ENCODE measurements at regions not wholly inside any gene's neighbourhood (a gene's known extent, or its start where the extent isn't known, plus 50 kb on each side); places are given as distances from the start of the nearest gene placed in this dataset.

DNA sequence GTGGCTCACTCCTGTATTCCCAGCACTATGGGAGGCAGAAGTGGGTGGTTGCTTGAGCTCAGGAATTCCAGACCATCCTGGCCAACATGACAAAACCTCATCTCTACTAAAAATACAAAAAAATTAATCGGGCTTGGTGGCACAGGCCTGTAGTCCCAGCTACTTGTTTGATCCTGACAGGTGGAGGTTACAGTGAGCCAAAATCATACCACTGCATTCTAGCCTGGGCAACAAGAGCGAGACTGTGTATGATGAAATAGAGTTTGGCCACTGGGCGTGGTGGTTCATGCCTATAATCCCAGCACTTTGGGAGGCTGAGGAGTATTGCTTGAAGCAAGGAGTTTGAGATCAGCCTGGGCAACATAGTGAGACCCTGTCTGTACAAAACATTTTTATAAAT is 173.3 kb downstream of the TANC2 start:
- Mint-ChIP-seq H3K4me3 (no peak overlapping the region), H3K9me3 (no peaks in the 10 kb centered on the region), H3K36me3 (no peaks in the 10 kb centered on the region), H3K27ac (no peak overlapping the region), H3K4me1 (peaks cover 0 to 5% (median 3%) of the 10 kb centered on the region in 4 donors), H3K27me3 (no peaks in the 10 kb centered on the region)
- ChIA-PET CTCF (ENCODE audit: partially characterized antibody) (no interaction called here), POLR2A (ENCODE audit: partially characterized antibody) (no interaction called here)
- no peaks in the 10 kb centered on the region for H3K36me3 ChIP-seq (ENCODE audit: insufficient read depth, low read length)
- no peaks in the 10 kb centered on the region for H3K4me1 ChIP-seq (ENCODE audit: insufficient read depth, low read length)
- DNase-seq: no peak
- H3K27me3 ChIP-seq (ENCODE audit: insufficient read depth, low read length): no peaks in the 10 kb centered on the region
- intact Hi-C loops (cut with micrococcal nuclease): no loop called here
- H3K9me3 ChIP-seq (ENCODE audit: control insufficient read depth in 1 of 2, low read length in 2 of 2): no peaks in the 10 kb centered on the region
- H3K4me3 ChIP-seq (ENCODE audit: low read length in 2 of 2): no peak overlapping the region
- H3K27ac ChIP-seq (ENCODE audit: low read depth, low read length): no peak overlapping the region

DNA sequence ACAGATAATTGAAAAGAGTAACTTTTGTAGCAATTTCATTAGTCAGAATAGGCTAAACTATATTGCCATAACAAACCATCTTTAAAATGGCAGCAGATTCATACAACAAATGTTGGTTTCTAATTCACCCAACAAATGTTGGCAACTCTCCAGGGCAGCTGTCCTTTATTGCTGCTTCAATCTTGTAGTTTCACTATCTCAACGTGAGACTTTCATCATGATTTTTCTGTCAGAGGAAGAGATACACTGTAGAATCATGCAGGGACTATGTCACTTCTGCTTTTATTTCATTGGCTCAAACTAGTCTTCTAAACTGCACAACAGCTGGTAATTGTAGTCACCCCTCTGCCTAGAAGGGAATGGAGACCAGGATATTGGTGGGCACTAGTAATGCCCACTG is 174.2 kb downstream of the TANC2 start:
- Histone ChIP-seq H3K36me3 (ENCODE audit: insufficient read depth, low read length) (no peaks in the 10 kb centered on the region), H3K27me3 (ENCODE audit: insufficient read depth, low read length) (no peaks in the 10 kb centered on the region), H3K27ac (ENCODE audit: low read depth, low read length) (no peak overlapping the region), H3K9me3 (ENCODE audit: control insufficient read depth in 1 of 2, low read length in 2 of 2) (no peaks in the 10 kb centered on the region), H3K4me1 (ENCODE audit: insufficient read depth, low read length) (no peaks in the 10 kb centered on the region), H3K4me3 (ENCODE audit: low read length in 2 of 2) (no peak overlapping the region)
- Mint-ChIP-seq H3K27me3 (no peaks in the 10 kb centered on the region), H3K4me3 (no peak overlapping the region), H3K27ac (no peak overlapping the region), H3K4me1 (peaks cover 0 to 5% (median 3%) of the 10 kb centered on the region in 4 donors), H3K36me3 (peaks cover 0 to under 1% of the 10 kb centered on the region in 2 donors), H3K9me3 (no peaks in the 10 kb centered on the region)
- ChIA-PET POLR2A (ENCODE audit: partially characterized antibody) (no interaction called here), CTCF (ENCODE audit: partially characterized antibody) (no interaction called here)
- DNase-seq: no peak
- intact Hi-C loops (cut with micrococcal nuclease): no loop called here

DNA sequence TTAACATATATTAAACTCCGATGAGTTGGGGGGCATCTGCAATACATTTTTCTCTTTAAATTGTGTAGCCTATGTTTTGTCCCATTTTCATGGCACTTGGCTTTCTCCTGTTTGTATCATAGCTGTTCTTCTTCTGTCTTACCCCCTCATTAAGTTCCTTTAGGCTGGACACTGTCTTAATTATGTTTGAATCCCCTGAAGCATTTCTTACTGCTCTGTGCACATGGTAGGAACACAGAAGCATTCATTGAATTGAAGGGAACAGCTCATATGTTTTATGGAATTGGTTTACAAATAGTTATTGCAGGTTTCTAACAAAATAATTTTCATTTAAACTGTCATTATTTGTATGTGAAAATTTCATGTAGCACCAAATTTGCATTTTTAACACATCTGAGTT is 176.8 kb downstream of the TANC2 start:
- POLR2A ChIA-PET (ENCODE audit: partially characterized antibody): no interaction called here
- Histone ChIP-seq H3K36me3 (ENCODE audit: insufficient read depth, low read length) (no peaks in the 10 kb centered on the region), H3K27me3 (ENCODE audit: insufficient read depth, low read length) (no peaks in the 10 kb centered on the region), H3K4me3 (ENCODE audit: low read length in 2 of 2) (no peak overlapping the region), H3K9me3 (ENCODE audit: control insufficient read depth in 1 of 2, low read length in 2 of 2) (no peaks in the 10 kb centered on the region), H3K27ac (ENCODE audit: low read depth, low read length) (no peak overlapping the region), H3K4me1 (ENCODE audit: insufficient read depth, low read length) (no peaks in the 10 kb centered on the region)
- H3K9me3 Mint-ChIP-seq: no peaks in the 10 kb centered on the region
- intact Hi-C loops (cut with micrococcal nuclease): no loop called here
- no peak overlapping the region for H3K27ac Mint-ChIP-seq
- H3K36me3 Mint-ChIP-seq: peaks cover 0 to 12% of the 10 kb centered on the region in 2 donors
- peaks cover 0 to 5% (median 3%) of the 10 kb centered on the region in 4 donors for H3K4me1 Mint-ChIP-seq
- CTCF ChIA-PET (ENCODE audit: partially characterized antibody): no interaction called here
- H3K4me3 Mint-ChIP-seq: no peak overlapping the region
- no peak for DNase-seq
- H3K27me3 Mint-ChIP-seq: no peaks in the 10 kb centered on the region

DNA sequence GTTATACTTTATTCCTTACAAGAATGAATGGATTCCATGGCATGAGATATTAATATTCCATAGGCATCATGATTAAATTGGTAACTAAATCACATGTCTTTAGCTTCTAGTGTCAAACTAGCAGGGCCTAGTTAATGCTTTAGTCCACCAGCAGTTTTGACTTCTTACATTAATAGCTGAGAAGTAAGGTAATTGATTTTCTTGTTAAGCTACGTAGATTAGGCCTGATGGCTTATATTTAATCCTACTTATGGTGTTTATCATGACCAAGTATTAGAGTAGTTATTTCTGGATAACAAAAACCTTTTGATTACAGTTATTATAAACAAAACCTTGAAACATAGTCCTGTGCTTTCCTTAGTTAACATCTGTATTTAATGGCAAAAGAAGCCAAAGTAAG is 184.5 kb downstream of the TANC2 start:
- Mint-ChIP-seq H3K27ac (no peak overlapping the region), H3K4me1 (no peaks in the 10 kb centered on the region), H3K27me3 (no peaks in the 10 kb centered on the region), H3K36me3 (peaks cover 0 to 13% of the 10 kb centered on the region in 2 donors), H3K4me3 (no peak overlapping the region), H3K9me3 (no peaks in the 10 kb centered on the region)
- ChIA-PET POLR2A (ENCODE audit: partially characterized antibody) (interaction anchor here (0.6 kb wide), 1 partner anchor 26 kb away, joined by 4 read pairs; no protein-coding TSS in a partner anchor), CTCF (ENCODE audit: partially characterized antibody) (no interaction called here)
- no peak overlapping the region for H3K4me3 ChIP-seq (ENCODE audit: low read length in 2 of 2)
- no peaks in the 10 kb centered on the region for H3K9me3 ChIP-seq (ENCODE audit: control insufficient read depth in 1 of 2, low read length in 2 of 2)
- DNase-seq: no peak
- H3K36me3 ChIP-seq (ENCODE audit: insufficient read depth, low read length): no peaks in the 10 kb centered on the region
- intact Hi-C loops (cut with micrococcal nuclease): no loop called here
- no peaks in the 10 kb centered on the region for H3K4me1 ChIP-seq (ENCODE audit: insufficient read depth, low read length)
- no peaks in the 10 kb centered on the region for H3K27me3 ChIP-seq (ENCODE audit: insufficient read depth, low read length)
- no peak overlapping the region for H3K27ac ChIP-seq (ENCODE audit: low read depth, low read length)

DNA sequence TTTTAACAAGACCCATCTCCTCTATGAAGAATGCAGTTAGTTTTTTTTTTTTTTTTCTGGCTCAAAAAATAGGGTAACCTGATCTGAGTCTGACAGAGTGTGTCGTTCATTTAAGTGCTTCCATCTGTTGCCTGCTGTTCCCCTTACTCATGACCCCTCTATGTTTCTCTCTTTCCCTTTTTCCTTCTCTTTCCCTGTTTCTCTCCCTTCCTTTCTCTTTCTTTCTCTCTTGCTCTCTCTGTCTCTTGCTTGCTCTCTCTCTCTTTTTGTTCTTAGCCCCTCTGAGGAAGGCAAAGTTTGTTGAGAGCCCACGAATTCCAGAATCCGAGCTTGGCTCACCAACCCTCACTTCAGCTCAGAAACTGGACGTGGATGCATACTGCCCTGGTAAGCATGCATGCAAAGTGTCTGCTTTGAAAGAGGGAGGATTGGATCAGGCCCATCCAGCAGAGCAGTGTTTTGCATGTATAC is 185.0 kb downstream of the TANC2 start:
- H3K9me3 ChIP-seq (ENCODE audit: control insufficient read depth in 1 of 2, low read length in 2 of 2): no peaks in the 10 kb centered on the region
- Mint-ChIP-seq H3K27me3 (no peaks in the 10 kb centered on the region), H3K4me1 (no peaks in the 10 kb centered on the region), H3K4me3 (no peak overlapping the region), H3K9me3 (no peaks in the 10 kb centered on the region), H3K27ac (no peak overlapping the region), H3K36me3 (peaks cover 0 to 13% of the 10 kb centered on the region in 2 donors)
- H3K4me1 ChIP-seq (ENCODE audit: insufficient read depth, low read length): no peaks in the 10 kb centered on the region
- H3K27ac ChIP-seq (ENCODE audit: low read depth, low read length): no peak overlapping the region
- CTCF ChIA-PET (ENCODE audit: partially characterized antibody): no interaction called here
- POLR2A ChIA-PET (ENCODE audit: partially characterized antibody): interaction anchor here (0.6 kb wide), 1 partner anchor 27 kb away, joined by 4 read pairs; no protein-coding TSS in a partner anchor
- H3K27me3 ChIP-seq (ENCODE audit: insufficient read depth, low read length): no peaks in the 10 kb centered on the region
- H3K4me3 ChIP-seq (ENCODE audit: low read length in 2 of 2): no peak overlapping the region
- no peak for DNase-seq
- no peaks in the 10 kb centered on the region for H3K36me3 ChIP-seq (ENCODE audit: insufficient read depth, low read length)
- intact Hi-C loops (cut with micrococcal nuclease): no loop called here

DNA sequence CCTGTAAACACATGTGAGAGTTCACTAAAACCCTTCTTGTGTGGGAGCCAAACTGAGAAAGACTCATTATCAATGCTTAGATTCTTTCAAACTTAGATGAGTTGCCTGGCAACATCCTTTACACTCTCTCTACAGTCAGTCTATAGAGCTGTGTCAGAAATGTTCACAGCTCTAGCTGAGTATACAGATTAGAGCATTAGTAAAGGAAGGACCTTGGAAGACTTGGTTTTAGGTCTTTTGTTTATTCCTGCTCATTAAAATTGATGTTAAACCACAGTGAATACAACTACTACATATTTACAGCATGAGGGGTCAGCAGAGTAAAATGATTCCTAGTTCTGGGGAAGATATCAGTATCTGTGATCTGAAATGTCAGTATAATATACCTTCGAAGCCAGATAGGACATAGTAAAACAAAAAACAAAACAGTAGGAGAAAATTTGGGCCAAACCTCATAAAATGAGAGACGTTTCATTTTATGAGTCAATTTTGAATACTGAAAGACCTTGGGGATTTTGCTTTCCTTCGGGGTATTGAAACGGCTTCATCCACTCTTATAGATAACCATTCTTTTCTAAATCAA is 186.0 kb downstream of the TANC2 start:
- POLR2A ChIA-PET (ENCODE audit: partially characterized antibody): no interaction called here
- CTCF ChIA-PET (ENCODE audit: partially characterized antibody): no interaction called here

DNA sequence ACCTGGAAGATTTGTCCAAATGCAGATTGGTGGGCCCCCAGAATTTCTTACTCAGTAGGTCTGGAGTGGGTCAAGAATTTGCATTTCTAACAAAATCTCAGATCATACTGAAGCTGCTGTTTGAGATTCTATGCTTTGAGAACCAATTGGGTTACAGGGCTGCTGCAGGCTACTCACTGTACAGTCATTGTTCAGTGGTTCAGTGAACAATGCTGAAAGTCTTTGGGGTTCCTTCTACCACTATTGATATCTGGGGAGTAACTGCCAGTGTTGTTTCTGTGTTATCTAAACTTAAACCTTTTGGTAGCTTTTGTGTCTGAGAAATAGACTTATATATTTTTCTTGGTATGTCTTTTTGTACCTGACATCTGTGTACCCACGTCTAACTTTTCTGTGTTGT is 187.5 kb downstream of the TANC2 start:
- Mint-ChIP-seq H3K27me3 (no peaks in the 10 kb centered on the region), H3K27ac (no peak overlapping the region), H3K36me3 (peaks cover 0 to 4% of the 10 kb centered on the region in 2 donors), H3K4me3 (no peak overlapping the region), H3K4me1 (peaks cover 0 to 5% (median 4%) of the 10 kb centered on the region in 4 donors), H3K9me3 (no peaks in the 10 kb centered on the region)
- ChIA-PET CTCF (ENCODE audit: partially characterized antibody) (no interaction called here), POLR2A (ENCODE audit: partially characterized antibody) (no interaction called here)
- H3K4me1 ChIP-seq (ENCODE audit: insufficient read depth, low read length): no peaks in the 10 kb centered on the region
- no peak for DNase-seq
- no peak overlapping the region for H3K27ac ChIP-seq (ENCODE audit: low read depth, low read length)
- H3K9me3 ChIP-seq (ENCODE audit: control insufficient read depth in 1 of 2, low read length in 2 of 2): no peaks in the 10 kb centered on the region
- intact Hi-C loops (cut with micrococcal nuclease): no loop called here
- no peak overlapping the region for H3K4me3 ChIP-seq (ENCODE audit: low read length in 2 of 2)
- H3K36me3 ChIP-seq (ENCODE audit: insufficient read depth, low read length): no peaks in the 10 kb centered on the region
- H3K27me3 ChIP-seq (ENCODE audit: insufficient read depth, low read length): no peaks in the 10 kb centered on the region

More for the DNA sequence above, 186.0 kb downstream of the TANC2 start:
- H3K4me3 Mint-ChIP-seq: no peak overlapping the region
- Histone ChIP-seq H3K27me3 (ENCODE audit: insufficient read depth, low read length) (no peaks in the 10 kb centered on the region), H3K36me3 (ENCODE audit: insufficient read depth, low read length) (no peaks in the 10 kb centered on the region), H3K9me3 (ENCODE audit: control insufficient read depth in 1 of 2, low read length in 2 of 2) (no peaks in the 10 kb centered on the region), H3K4me3 (ENCODE audit: low read length in 2 of 2) (no peak overlapping the region), H3K27ac (ENCODE audit: low read depth, low read length) (no peak overlapping the region), H3K4me1 (ENCODE audit: insufficient read depth, low read length) (no peaks in the 10 kb centered on the region)
- peaks cover 0 to 8% of the 10 kb centered on the region in 2 donors for H3K36me3 Mint-ChIP-seq
- intact Hi-C loops (cut with micrococcal nuclease): no loop called here
- no peaks in the 10 kb centered on the region for H3K27me3 Mint-ChIP-seq
- no peaks in the 10 kb centered on the region for H3K9me3 Mint-ChIP-seq
- peaks cover 0 to 5% (median 4%) of the 10 kb centered on the region in 4 donors for H3K4me1 Mint-ChIP-seq
- H3K27ac Mint-ChIP-seq: no peak overlapping the region
- no peak for DNase-seq

Measured in CD4-positive, alpha-beta memory T cell (primary cell).